ENCODE measurements at regions not wholly inside any gene's neighbourhood (a gene's known extent, or its start where the extent isn't known, plus 50 kb on each side); places are given as distances from the start of the nearest gene placed in this dataset.

GRCh38 chr11:112581747-112582146, 321.1 kb upstream of the PLET1 start:
- H3K27me3 Mint-ChIP-seq = no peaks in the 10 kb centered on the region
- no peaks in the 10 kb centered on the region for H3K36me3 Mint-ChIP-seq (ENCODE audit: low read depth)
- Histone ChIP-seq H3K27ac (ENCODE audit: low read depth in 1 of 2, low read length in 2 of 2) (no peak overlapping the region), H3K4me3 (ENCODE audit: low read length) (no peak overlapping the region), H3K9me3 (ENCODE audit: control insufficient read depth in 1 of 2, insufficient read depth in 1 of 2, low read length in 2 of 2) (no peaks in the 10 kb centered on the region), H3K4me1 (ENCODE audit: insufficient read depth, low read length) (no peaks in the 10 kb centered on the region), H3K36me3 (ENCODE audit: insufficient read depth, low read length) (no peaks in the 10 kb centered on the region), H3K27me3 (ENCODE audit: control insufficient read depth in 1 of 2, insufficient read depth in 2 of 2, low read length in 2 of 2) (no peaks in the 10 kb centered on the region)
- H3K4me3 Mint-ChIP-seq = no peak overlapping the region
- no peaks in the 10 kb centered on the region for H3K9me3 Mint-ChIP-seq
- H3K4me1 Mint-ChIP-seq (ENCODE audit: low read depth) = no peaks in the 10 kb centered on the region
- ATAC-seq (ENCODE audit: poor library complexity) = no peak
- no peak for DNase-seq
- TF ChIP-seq CTCF (IDR thresholded peaks at IDR 0.05) = no peak
- intact Hi-C loops (cut with DNase I, micrococcal nuclease) = no loop called here
- ChIA-PET CTCF (no interaction called here), POLR2A (no interaction called here)
- no peak overlapping the region for H3K27ac Mint-ChIP-seq

GRCh38 chr11:112582366-112582765, 321.7 kb upstream of the PLET1 start:
- ChIA-PET POLR2A (no interaction called here), CTCF (no interaction called here)
- Histone ChIP-seq H3K4me1 (ENCODE audit: insufficient read depth, low read length) (no peaks in the 10 kb centered on the region), H3K27ac (ENCODE audit: low read depth in 1 of 2, low read length in 2 of 2) (no peak overlapping the region), H3K36me3 (ENCODE audit: insufficient read depth, low read length) (no peaks in the 10 kb centered on the region), H3K9me3 (ENCODE audit: control insufficient read depth in 1 of 2, insufficient read depth in 1 of 2, low read length in 2 of 2) (no peaks in the 10 kb centered on the region), H3K4me3 (ENCODE audit: low read length) (no peak overlapping the region), H3K27me3 (ENCODE audit: control insufficient read depth in 1 of 2, insufficient read depth in 2 of 2, low read length in 2 of 2) (no peaks in the 10 kb centered on the region)
- Mint-ChIP-seq H3K4me3 (no peak overlapping the region), H3K4me1 (ENCODE audit: low read depth) (no peaks in the 10 kb centered on the region), H3K27ac (no peak overlapping the region), H3K27me3 (no peaks in the 10 kb centered on the region), H3K36me3 (ENCODE audit: low read depth) (no peaks in the 10 kb centered on the region), H3K9me3 (no peaks in the 10 kb centered on the region)
- DNase-seq = no peak
- no peak for TF ChIP-seq CTCF (IDR thresholded peaks at IDR 0.05)
- intact Hi-C loops (cut with DNase I, micrococcal nuclease) = no loop called here
- ATAC-seq (ENCODE audit: poor library complexity) = no peak

- Mint-ChIP-seq H3K27me3 (no peaks in the 10 kb centered on the region), H3K4me1 (ENCODE audit: low read depth) (peaks cover 4% of the 10 kb centered on the region), H3K4me3 (no peak overlapping the region), H3K9me3 (no peaks in the 10 kb centered on the region), H3K36me3 (ENCODE audit: low read depth) (no peaks in the 10 kb centered on the region), H3K27ac (no peak overlapping the region)
- H3K27ac ChIP-seq (ENCODE audit: low read depth in 1 of 2, low read length in 2 of 2) = no peak overlapping the region
- no peaks in the 10 kb centered on the region for H3K9me3 ChIP-seq (ENCODE audit: control insufficient read depth in 1 of 2, insufficient read depth in 1 of 2, low read length in 2 of 2)
- DNase-seq = no peak
- no peak for ATAC-seq (ENCODE audit: poor library complexity)
- no peak for TF ChIP-seq CTCF (IDR thresholded peaks at IDR 0.05)
- intact Hi-C loops (cut with DNase I, micrococcal nuclease) = no loop called here
- H3K36me3 ChIP-seq (ENCODE audit: insufficient read depth, low read length) = no peaks in the 10 kb centered on the region
- no peak overlapping the region for H3K4me3 ChIP-seq (ENCODE audit: low read length)
- ChIA-PET CTCF (no interaction called here), POLR2A (no interaction called here)
- H3K4me1 ChIP-seq (ENCODE audit: insufficient read depth, low read length) = peaks cover 2% of the 10 kb centered on the region
- H3K27me3 ChIP-seq (ENCODE audit: control insufficient read depth in 1 of 2, insufficient read depth in 2 of 2, low read length in 2 of 2) = no peaks in the 10 kb centered on the region
Measured at GRCh38 chr11:112583261-112583893, 322.7 kb upstream of the PLET1 start.

Data from CD4-positive, alpha-beta T cell (primary cell).